AG04449 (cell line): ENCODE measurements at regions not wholly inside any gene's neighbourhood (a gene's known extent, or its start where the extent isn't known, plus 50 kb on each side); places are given as distances from the start of the nearest gene placed in this dataset.

Source experiments
- CTCF ChIA-PET: fragments of 350-600 bp; formaldehyde crosslinking; extraction: SDS; loops from one replicate; lab custom pipeline; 2021; ENCODE audit warnings: antibody characterized with exemption; lab: Yijun Ruan, JAX
- POLR2A ChIA-PET: fragments of 400-600, 350-600 bp; formaldehyde crosslinking; extraction: SDS; loops from one replicate; lab custom pipeline; 2020; ENCODE audit warnings: antibody characterized with exemption, inconsistent platforms; lab: Yijun Ruan, JAX
- DNase-seq: peaks from one replicate; pipeline ENCODE4 v3.0.0-alpha.2; 2010; ENCODE audit warnings: low read depth, low spot score
- H3K4me3 ChIP-seq: 2 replicates; pipeline ENCODE4 v1.5.1; 2011; ENCODE audit warnings: low read depth, mild to moderate bottlenecking, control low read depth, low read length
- TF ChIP-seq, protein P1 (sequence below): IDR thresholded peaks from one replicate; pipeline ENCODE4 v1.5.1; 2011; ENCODE audit warnings: mild to moderate bottlenecking, moderate library complexity, low read length, control low read depth, inconsistent platforms; ENCODE audit not compliant: insufficient read depth; ENCODE audit errors: missing control alignments

DNA sequence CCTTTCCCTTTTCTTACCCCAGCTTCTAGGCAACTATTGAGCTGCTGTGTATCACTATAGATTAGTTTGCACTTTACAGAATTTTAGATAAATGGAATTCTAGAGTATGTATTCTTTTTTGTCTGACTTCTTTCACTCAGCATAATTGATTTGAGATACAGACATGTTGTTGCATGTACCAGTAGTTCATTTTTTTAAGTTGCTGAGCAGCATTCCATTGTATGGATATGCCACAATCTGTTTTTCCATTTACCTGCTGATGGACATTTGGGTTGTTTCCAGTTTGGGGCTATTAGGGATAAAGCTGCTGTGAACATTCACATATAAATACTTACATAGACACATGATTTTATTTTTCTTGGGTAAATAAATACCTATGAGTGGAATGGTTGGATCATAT is 135.7 kb downstream of the IGF1 start:
- ChIA-PET POLR2A (no interaction called here), CTCF (no interaction called here)
- TF ChIP-seq, protein P1, sequence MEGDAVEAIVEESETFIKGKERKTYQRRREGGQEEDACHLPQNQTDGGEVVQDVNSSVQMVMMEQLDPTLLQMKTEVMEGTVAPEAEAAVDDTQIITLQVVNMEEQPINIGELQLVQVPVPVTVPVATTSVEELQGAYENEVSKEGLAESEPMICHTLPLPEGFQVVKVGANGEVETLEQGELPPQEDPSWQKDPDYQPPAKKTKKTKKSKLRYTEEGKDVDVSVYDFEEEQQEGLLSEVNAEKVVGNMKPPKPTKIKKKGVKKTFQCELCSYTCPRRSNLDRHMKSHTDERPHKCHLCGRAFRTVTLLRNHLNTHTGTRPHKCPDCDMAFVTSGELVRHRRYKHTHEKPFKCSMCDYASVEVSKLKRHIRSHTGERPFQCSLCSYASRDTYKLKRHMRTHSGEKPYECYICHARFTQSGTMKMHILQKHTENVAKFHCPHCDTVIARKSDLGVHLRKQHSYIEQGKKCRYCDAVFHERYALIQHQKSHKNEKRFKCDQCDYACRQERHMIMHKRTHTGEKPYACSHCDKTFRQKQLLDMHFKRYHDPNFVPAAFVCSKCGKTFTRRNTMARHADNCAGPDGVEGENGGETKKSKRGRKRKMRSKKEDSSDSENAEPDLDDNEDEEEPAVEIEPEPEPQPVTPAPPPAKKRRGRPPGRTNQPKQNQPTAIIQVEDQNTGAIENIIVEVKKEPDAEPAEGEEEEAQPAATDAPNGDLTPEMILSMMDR: no peak
- DNase-seq: no peak
- H3K4me3 ChIP-seq: no peak overlapping the region

DNA sequence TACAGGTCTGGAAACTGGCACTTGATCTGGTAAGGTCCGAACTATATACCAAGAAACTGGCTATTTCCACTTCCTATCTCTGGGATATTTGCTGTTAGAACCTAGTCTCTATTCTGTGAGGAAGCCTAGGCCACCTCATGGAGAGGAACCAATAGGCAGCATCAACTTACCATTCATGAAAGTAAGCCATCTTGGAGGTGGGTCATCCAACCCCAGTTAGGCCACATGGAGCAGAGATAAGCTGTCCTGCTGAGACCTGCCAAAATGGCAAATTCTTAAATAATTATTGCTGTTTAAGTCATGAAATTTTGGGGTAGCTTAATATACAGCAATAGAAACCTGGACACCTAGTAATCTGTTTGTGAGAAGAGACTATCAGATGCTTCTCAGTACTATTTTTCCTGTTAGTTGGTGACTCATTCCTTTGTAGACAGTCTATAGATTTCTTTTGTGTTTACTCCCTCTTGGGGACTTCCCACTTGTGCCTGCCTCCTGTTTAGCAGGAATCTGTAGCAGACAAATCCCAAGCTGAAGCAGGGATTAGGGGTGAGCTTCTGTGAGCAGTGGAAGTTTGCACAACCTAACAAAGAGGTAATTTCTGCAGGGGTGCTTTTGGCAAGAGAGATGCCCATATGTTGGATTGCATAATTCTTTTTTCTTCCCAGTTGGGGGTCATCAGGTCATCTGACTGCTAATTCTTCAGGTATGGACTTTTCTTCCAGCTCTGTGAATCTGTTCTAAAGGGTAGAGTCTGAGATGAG is 136.8 kb downstream of the IGF1 start:
- no peak for DNase-seq
- TF ChIP-seq, protein P1: no peak
- ChIA-PET POLR2A (no interaction called here), CTCF (no interaction called here)
- no peak overlapping the region for H3K4me3 ChIP-seq

DNA sequence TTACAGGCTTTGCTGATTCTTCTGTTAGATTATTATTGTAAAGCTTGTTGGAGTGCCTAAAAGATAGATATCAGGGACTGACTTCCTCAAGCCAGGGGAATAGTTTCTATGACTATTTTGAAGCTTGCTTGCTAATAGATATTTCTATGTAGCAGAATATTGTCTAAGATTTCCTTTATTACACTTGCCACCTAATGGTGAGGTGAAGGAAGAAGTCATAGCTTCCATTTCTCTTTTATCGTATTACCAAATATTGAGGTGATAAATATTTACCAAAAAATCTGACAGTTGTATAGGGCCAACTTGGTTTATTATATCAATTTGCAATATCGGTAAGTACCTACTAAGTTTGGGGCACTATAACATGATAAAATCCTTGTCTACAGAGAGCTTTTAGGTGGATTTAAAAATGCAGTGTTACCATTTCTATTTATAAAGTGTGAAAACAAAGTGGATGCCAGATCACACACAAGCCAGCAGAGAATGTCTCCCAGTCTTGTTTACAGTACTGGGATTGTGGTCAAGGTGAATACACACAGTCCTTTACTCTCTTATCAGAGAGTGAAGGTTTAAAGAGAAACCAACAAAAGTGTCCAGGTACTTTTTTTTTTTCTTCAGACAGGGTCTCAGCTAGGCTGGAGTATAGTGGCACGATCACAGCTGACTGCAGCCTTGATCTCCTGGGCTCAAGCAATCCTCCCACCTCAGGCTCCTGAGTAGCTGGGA is 137.9 kb downstream of the IGF1 start:
- no peak for DNase-seq
- no peak overlapping the region for H3K4me3 ChIP-seq

DNA sequence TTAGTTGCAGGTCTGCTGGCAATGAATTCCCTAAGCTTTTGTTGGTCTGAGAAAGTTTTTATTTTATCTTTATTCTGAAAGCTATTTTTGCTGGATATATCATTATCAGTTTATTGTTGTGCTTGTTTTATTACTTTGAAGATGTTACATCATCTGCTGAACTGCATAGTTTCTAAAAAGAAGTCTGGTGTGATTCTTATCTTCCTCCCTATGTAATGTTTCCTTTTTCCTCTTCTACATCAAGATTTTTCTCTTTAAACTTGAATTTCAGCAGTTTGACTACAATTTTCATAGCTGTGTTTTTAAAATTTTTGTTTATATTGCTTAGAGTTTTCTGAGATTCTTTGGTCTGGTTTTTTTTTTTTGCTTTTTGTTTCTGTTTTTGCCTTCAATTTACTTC is 137.1 kb upstream of the PMCH start:
- no peak for DNase-seq
- no peak overlapping the region for H3K4me3 ChIP-seq
- ChIA-PET CTCF (no interaction called here), POLR2A (no interaction called here)
- TF ChIP-seq, protein P1: no peak

More for the DNA sequence above, 137.9 kb downstream of the IGF1 start:
- ChIA-PET CTCF (no interaction called here), POLR2A (no interaction called here)
- TF ChIP-seq, protein P1: no peak

- DNase-seq: no peak
- no peak overlapping the region for H3K4me3 ChIP-seq
- CTCF ChIA-PET: no interaction called here
- TF ChIP-seq, protein P1: no peak
- POLR2A ChIA-PET: no interaction called here
Measured at GRCh38 chr12:102331419-102331818, 133.8 kb upstream of the PMCH start.

DNA sequence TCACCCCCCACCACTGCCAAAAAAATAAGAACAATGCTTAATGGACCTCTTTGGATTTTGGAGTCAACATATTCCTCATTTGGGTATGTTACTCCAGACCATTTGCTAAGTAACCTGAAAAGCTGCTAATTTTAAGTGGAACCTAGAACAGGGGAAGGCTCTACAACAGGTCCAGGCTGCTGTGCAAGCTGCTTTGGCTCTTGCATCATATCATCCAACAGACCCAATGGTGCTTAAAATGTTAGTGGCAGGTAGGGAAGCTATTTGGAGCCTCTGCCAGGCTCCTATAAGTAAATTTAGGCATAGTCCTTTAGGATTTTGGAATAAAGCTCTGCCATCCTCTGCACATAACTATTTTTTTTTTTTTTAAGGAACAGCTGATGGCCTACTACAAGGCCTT is 132.2 kb upstream of the PMCH start:
- ChIA-PET CTCF (no interaction called here), POLR2A (no interaction called here)
- TF ChIP-seq, protein P1: no peak

More for the DNA sequence above, 132.2 kb upstream of the PMCH start:
- no peak for DNase-seq
- H3K4me3 ChIP-seq: no peak overlapping the region
